Suppressor macrophage treated with lipopolysaccharide for 4 hours (primary cell): ENCODE measurements at regions not wholly inside any gene's neighbourhood (a gene's known extent, or its start where the extent isn't known, plus 50 kb on each side); places are given as distances from the start of the nearest gene placed in this dataset.
"Not testable (repeated sequence)": the region's sequence is repeated elsewhere in the genome, so short reads cannot be mapped to it uniquely, and the experiment has no call there.

Experiments used
- DNase-seq: peaks from one replicate; pipeline ENCODE4 v3.0.0-alpha.2; 2020

GRCh38 chr7:86002858-86003257, 640.9 kb upstream of the GRM3 start:
- no peak for DNase-seq

GRCh38 chr7:85997515-85997914, 646.2 kb upstream of the GRM3 start:
- no peak for DNase-seq

GRCh38 chr7:85995101-85995500, 648.6 kb upstream of the GRM3 start:
- DNase-seq: no peak

- no peak for DNase-seq
Observed at GRCh38 chr7:85980740-85981139, 663.0 kb upstream of the GRM3 start.

GRCh38 chr7:85974176-85974575, 669.5 kb upstream of the GRM3 start:
- DNase-seq: no peak

GRCh38 chr7:85972504-85973141, 671.1 kb upstream of the GRM3 start:
- no peak for DNase-seq

GRCh38 chr7:85954961-85955360, 688.7 kb upstream of the GRM3 start:
- no peak for DNase-seq

- DNase-seq: no peak
Observed at GRCh38 chr7:85950871-85951270, 692.8 kb upstream of the GRM3 start.

GRCh38 chr7:85950418-85950817, 693.3 kb upstream of the GRM3 start:
- no peak for DNase-seq

- no peak for DNase-seq
Observed at GRCh38 chr7:85947767-85948166, 695.9 kb upstream of the GRM3 start.

- DNase-seq: no peak
Observed at GRCh38 chr7:85940798-85941197, 702.9 kb upstream of the GRM3 start.

- DNase-seq: no peak
Observed at GRCh38 chr7:85931919-85932318, 711.8 kb upstream of the GRM3 start.

- no peak for DNase-seq
Observed at GRCh38 chr7:85928500-85928899, 715.2 kb upstream of the GRM3 start.

GRCh38 chr7:85927226-85927625, 716.5 kb upstream of the GRM3 start:
- DNase-seq: no peak

- DNase-seq: no peak
Observed at GRCh38 chr7:85924062-85924461, 719.6 kb upstream of the GRM3 start.

- no peak for DNase-seq
Observed at GRCh38 chr7:85916016-85916415, 727.7 kb upstream of the GRM3 start.

GRCh38 chr7:85914437-85914836, 727.6 kb upstream of the SEMA3D start:
- DNase-seq: no peak

- no peak for DNase-seq
Observed at GRCh38 chr7:85908051-85908450, 721.2 kb upstream of the SEMA3D start.

- no peak for DNase-seq
Observed at GRCh38 chr7:85897967-85898366, 711.1 kb upstream of the SEMA3D start.

GRCh38 chr7:85896531-85896930, 709.7 kb upstream of the SEMA3D start:
- no peak for DNase-seq

GRCh38 chr7:85895835-85896234, 709.0 kb upstream of the SEMA3D start:
- no peak for DNase-seq

- DNase-seq: not testable (repeated sequence)
Observed at GRCh38 chr7:85891900-85892299, 705.0 kb upstream of the SEMA3D start.

GRCh38 chr7:85890244-85890811, 703.5 kb upstream of the SEMA3D start:
- DNase-seq: peak; percentile 21

- no peak for DNase-seq
Observed at GRCh38 chr7:85887133-85887532, 700.3 kb upstream of the SEMA3D start.

- no peak for DNase-seq
Observed at GRCh38 chr7:85882335-85882734, 695.5 kb upstream of the SEMA3D start.
